Stomach (tissue), 4 donors: ENCODE measurements at regions not wholly inside any gene's neighbourhood (a gene's known extent, or its start where the extent isn't known, plus 50 kb on each side); places are given as distances from the start of the nearest gene placed in this dataset.

Experiments
- CTCF ChIP-seq, 7 experiments: fragments of 450-650 bp in 4 of 7; fragments of 200-600 bp in 3 of 7; sonication (generic) in 3 of 7; IDR thresholded peaks; one replicate each; pipeline ENCODE4 v1.5.1; 2016 to 2019; ENCODE audit warnings: antibody characterized with exemption in 7 of 7, control low read depth in 2 of 7, mild to moderate bottlenecking in 1 of 7
- EP300 ChIP-seq: sonication (generic); formaldehyde crosslinking; IDR thresholded peaks from one replicate; pipeline ENCODE4 v1.6.1; 2017; ENCODE audit warnings: antibody characterized with exemption

GRCh38 chr6:130600880-130601341 lies 226.3 kb upstream of the SMLR1 start:
- TF ChIP-seq EP300 = no peak
- no peak for TF ChIP-seq CTCF (IDR thresholded peaks at IDR 0.05)
